ENCODE measurements at regions not wholly inside any gene's neighbourhood (a gene's known extent, or its start where the extent isn't known, plus 50 kb on each side); places are given as distances from the start of the nearest gene placed in this dataset.

GRCh38 chr15:66957431-66957720 lies 108.0 kb upstream of the SMAD3 start:
- Histone ChIP-seq H3K27ac (ENCODE audit: control insufficient read depth, insufficient read depth) (no peak overlapping the region), H3K4me1 (ENCODE audit: control insufficient read depth, insufficient read depth, low read length) (no peaks in the 10 kb centered on the region), H3K36me3 (ENCODE audit: control insufficient read depth in 2 of 2, insufficient read depth in 2 of 2, low read length in 1 of 2) (no peaks in the 10 kb centered on the region), H3K27me3 (replicated peaks in 1 of 2; ENCODE audit: control insufficient read depth in 2 of 2, insufficient read depth in 2 of 2, low read length in 1 of 2) (no peaks in the 10 kb centered on the region), H4K20me1 (ENCODE audit: control insufficient read depth, insufficient read depth) (no peaks in the 10 kb centered on the region), H3K9me3 (replicated peaks; ENCODE audit: control insufficient read depth, insufficient read depth, low read length) (no peaks in the 10 kb centered on the region), H2AFZ (ENCODE audit: control insufficient read depth, low read depth, low read length) (no peak overlapping the region), H3K4me2 (ENCODE audit: control insufficient read depth, insufficient read depth) (no peak overlapping the region), H3K4me3 (no peak overlapping the region), H3K79me2 (ENCODE audit: control insufficient read depth, insufficient read depth, low read length) (no peaks in the 10 kb centered on the region), H3K9ac (ENCODE audit: control insufficient read depth, insufficient read depth, low read length) (no peak overlapping the region)
- in situ Hi-C loops (cut with MboI): no loop called here
- CTCF ChIA-PET: interaction anchor here (1.4 kb wide), 2 partner anchors 11 to 348 kb away, joined by 3 to 4 read pairs; no protein-coding TSS in a partner anchor
- FAIRE-seq (no peak), DNase-seq (ENCODE audit: low read depth, low spot score) (no peak), ATAC-seq (no peak)
- WGBS (ENCODE audit: insufficient coverage, insufficient replicate concordance, low lambda C conversion rate, missing lambda C conversion rate): 46% methylated on average over 1 of the region's 1 CpG
- intact Hi-C loops (cut with micrococcal nuclease; ENCODE audit: unreplicated experiment): no loop called here
- POLR2A ChIA-PET: no interaction called here
- RAD21 ChIA-PET (ENCODE audit: unreplicated experiment): no interaction called here
- no TSS peak for BruUV-seq (replicated peaks)
- SMC1A ChIA-PET (ENCODE audit: uncharacterized antibody, unreplicated experiment): no interaction called here
- no peak for TF ChIP-seq SREBF1 (IDR thresholded peaks at IDR 0.05; ENCODE audit: low read length)

GRCh38 chr15:66959066-66959465 lies 106.3 kb upstream of the SMAD3 start:
- ATAC-seq (no peak), FAIRE-seq (no peak), DNase-seq (ENCODE audit: low read depth, low spot score) (no peak)
- in situ Hi-C loops (cut with MboI): no loop called here
- no peak overlapping the region for H2AFZ ChIP-seq (ENCODE audit: control insufficient read depth, low read depth, low read length)
- intact Hi-C loops (cut with micrococcal nuclease; ENCODE audit: unreplicated experiment): no loop called here
- H3K4me3 ChIP-seq: no peak overlapping the region
- H3K4me1 ChIP-seq (ENCODE audit: control insufficient read depth, insufficient read depth, low read length): no peaks in the 10 kb centered on the region
- no peak overlapping the region for H3K27ac ChIP-seq (ENCODE audit: control insufficient read depth, insufficient read depth)
- H3K79me2 ChIP-seq (ENCODE audit: control insufficient read depth, insufficient read depth, low read length): no peaks in the 10 kb centered on the region
- no peak overlapping the region for H3K9ac ChIP-seq (ENCODE audit: control insufficient read depth, insufficient read depth, low read length)
- RAD21 ChIA-PET (ENCODE audit: unreplicated experiment): no interaction called here
- H3K4me2 ChIP-seq (ENCODE audit: control insufficient read depth, insufficient read depth): no peak overlapping the region
- BruUV-seq (replicated peaks): no TSS peak
- H4K20me1 ChIP-seq (ENCODE audit: control insufficient read depth, insufficient read depth): no peaks in the 10 kb centered on the region
- CTCF ChIA-PET: interaction anchor here (0.9 to 1.0 kb wide), 2 partner anchors 12 to 312 kb away, joined by 3 to 4 read pairs; no protein-coding TSS in a partner anchor
- WGBS (ENCODE audit: insufficient coverage, insufficient replicate concordance, low lambda C conversion rate, missing lambda C conversion rate): 59% methylated on average over 10 of the region's 10 CpGs
- SMC1A ChIA-PET (ENCODE audit: uncharacterized antibody, unreplicated experiment): interaction anchor here (1.1 to 2.2 kb wide), 3 partner anchors 12 to 346 kb away, joined by 3 to 7 read pairs (median 5); no protein-coding TSS in a partner anchor
- no peaks in the 10 kb centered on the region for H3K9me3 ChIP-seq (replicated peaks; ENCODE audit: control insufficient read depth, insufficient read depth, low read length)
- POLR2A ChIA-PET: no interaction called here
- H3K36me3 ChIP-seq (ENCODE audit: control insufficient read depth in 2 of 2, insufficient read depth in 2 of 2, low read length in 1 of 2): no peaks in the 10 kb centered on the region
- no peaks in the 10 kb centered on the region for H3K27me3 ChIP-seq (replicated peaks in 1 of 2; ENCODE audit: control insufficient read depth in 2 of 2, insufficient read depth in 2 of 2, low read length in 1 of 2)
- no peak for TF ChIP-seq CBFB (IDR thresholded peaks at IDR 0.05; ENCODE audit: low read depth)
- TF ChIP-seq USF2 (IDR thresholded peaks at IDR 0.05; ENCODE audit: borderline replicate concordance, low read depth, low read length): no peak
- no peak for TF ChIP-seq SMAD1 (IDR thresholded peaks at IDR 0.05; ENCODE audit: low read depth, partially characterized antibody)
- TF ChIP-seq CUX1 (IDR thresholded peaks at IDR 0.05; ENCODE audit: insufficient replicate concordance, low read depth, low read length): no peak
- no peak for TF ChIP-seq IRF3 (IDR thresholded peaks at IDR 0.05)
- no peak for TF ChIP-seq GATAD2B (conservative IDR thresholded peaks at IDR 0.05; ENCODE audit: low read depth)
- no peak for TF ChIP-seq BHLHE40 (IDR thresholded peaks at IDR 0.05; ENCODE audit: borderline replicate concordance in 1 of 2, low read depth in 2 of 2, low read length in 1 of 2)
- TF ChIP-seq MYB (IDR thresholded peaks at IDR 0.05; ENCODE audit: borderline replicate concordance, low read depth, low read length): no peak
- TF ChIP-seq MXI1 (IDR thresholded peaks at IDR 0.05; ENCODE audit: low read depth, low read length): no peak
- no peak for TF ChIP-seq TAF1 (IDR thresholded peaks at IDR 0.05; ENCODE audit: borderline replicate concordance, low read depth, low read length)
